Smooth muscle cell (in vitro differentiated cells): ENCODE measurements at regions not wholly inside any gene's neighbourhood (a gene's known extent, or its start where the extent isn't known, plus 50 kb on each side); places are given as distances from the start of the nearest gene placed in this dataset.

ENCODE experiments used
- DNase-seq: peaks from one replicate; lab custom pipeline; 2025; ENCODE audit not compliant: unreplicated experiment; lab: John Stamatoyannopoulos, UW
- H2AFZ ChIP-seq: fragments of 200-600 bp; sonication (generic); 2 replicates; pipeline ENCODE4 v1.6.0; 2016; ENCODE audit warnings: antibody characterized with exemption, low read depth, mild to moderate bottlenecking
- H3F3A ChIP-seq: fragments of 200-600 bp; sonication (generic); 2 replicates; pipeline ENCODE4 v1.6.0; 2017; ENCODE audit warnings: antibody characterized with exemption, low read depth
- H3K27ac ChIP-seq: fragments of 200-600 bp; sonication (generic); 2 replicates; pipeline ENCODE4 v1.5.1; 2016; ENCODE audit warnings: low read depth, mild to moderate bottlenecking
- H3K27me3 ChIP-seq: fragments of 200-600 bp; sonication (generic); 2 replicates; pipeline ENCODE4 v1.6.1; 2016; ENCODE audit warnings: low read depth, mild to moderate bottlenecking
- H3K36me3 ChIP-seq: fragments of 200-600 bp; sonication (generic); 2 replicates; pipeline ENCODE4 v1.5.1; 2016; ENCODE audit warnings: low read depth
- H3K4me1 ChIP-seq: fragments of 200-600 bp; sonication (generic); 2 replicates; pipeline ENCODE4 v1.5.1; 2016; ENCODE audit warnings: low read depth
- H3K4me2 ChIP-seq: fragments of 200-600 bp; sonication (generic); 2 replicates; pipeline ENCODE4 v1.6.0; 2016; ENCODE audit warnings: mild to moderate bottlenecking
- H3K4me3 ChIP-seq: fragments of 200-600 bp; sonication (generic); 2 replicates; pipeline ENCODE4 v1.5.1; 2016; ENCODE audit warnings: mild to moderate bottlenecking
- H3K79me2 ChIP-seq: fragments of 200-600 bp; sonication (generic); 2 replicates; pipeline ENCODE4 v1.6.0; 2016; ENCODE audit warnings: low read depth, mild to moderate bottlenecking
- H3K9ac ChIP-seq: fragments of 200-600 bp; sonication (generic); 2 replicates; pipeline ENCODE4 v1.6.0; 2016; ENCODE audit warnings: low read depth
- H3K9me3 ChIP-seq: fragments of 200-600 bp; sonication (generic); replicated peaks from 2 replicates; pipeline ENCODE4 v1.5.1; 2016; ENCODE audit warnings: low read depth
- H4K20me1 ChIP-seq: fragments of 200-600 bp; sonication (generic); 2 replicates; pipeline ENCODE4 v1.6.0; 2016; ENCODE audit warnings: low read depth
- CTCF ChIP-seq: fragments of 200-600 bp; sonication (generic); IDR thresholded peaks from 2 replicates; pipeline ENCODE4 v1.5.1; 2017; ENCODE audit warnings: borderline replicate concordance, mild to moderate bottlenecking, antibody characterized with exemption; ENCODE audit not compliant: insufficient read depth, poor library complexity, severe bottlenecking
- WGBS: methylation state at CpG from one replicate; pipeline ENCODE4 v1.1.7; 2016; ENCODE audit warnings: low lambda C conversion rate; 5-methylcytosine and 5-hydroxymethylcytosine counted together

- no peak for DNase-seq
- Histone ChIP-seq H3K9me3 (no peaks in the 10 kb centered on the region), H3K36me3 (no peaks in the 10 kb centered on the region), H3K9ac (no peak overlapping the region), H3K4me3 (no peak overlapping the region), H2AFZ (no peak overlapping the region), H4K20me1 (no peaks in the 10 kb centered on the region), H3K27ac (no peak overlapping the region), H3K27me3 (no peaks in the 10 kb centered on the region), H3K79me2 (no peaks in the 10 kb centered on the region), H3F3A (no peaks in the 10 kb centered on the region), H3K4me2 (no peak overlapping the region), H3K4me1 (peaks cover 8% of the 10 kb centered on the region)
- no peak for TF ChIP-seq CTCF
- 95% methylated on average over 5 of the region's 5 CpGs for WGBS
These were observed 77.2 kb downstream of the CEBPB start for GRCh38 chr20:50267866-50268219.

GRCh38 chr20:50269091-50270033, 78.7 kb downstream of the CEBPB start:
- DNase-seq: no peak
- H3K27me3 ChIP-seq: no peaks in the 10 kb centered on the region
- no peak overlapping the region for H3K4me2 ChIP-seq
- H4K20me1 ChIP-seq: no peaks in the 10 kb centered on the region
- no peaks in the 10 kb centered on the region for H3K79me2 ChIP-seq
- no peak overlapping the region for H3K4me3 ChIP-seq
- no peak overlapping the region for H2AFZ ChIP-seq
- no peaks in the 10 kb centered on the region for H3K36me3 ChIP-seq
- WGBS: 85% methylated on average over 19 of the region's 20 CpGs
- TF ChIP-seq CTCF: no peak
- H3K4me1 ChIP-seq: peaks cover 8% of the 10 kb centered on the region
- no peaks in the 10 kb centered on the region for H3F3A ChIP-seq
- H3K9ac ChIP-seq: no peak overlapping the region
- no peak overlapping the region for H3K27ac ChIP-seq
- no peaks in the 10 kb centered on the region for H3K9me3 ChIP-seq

- Histone ChIP-seq H2AFZ (no peak overlapping the region), H3F3A (no peaks in the 10 kb centered on the region), H4K20me1 (no peaks in the 10 kb centered on the region), H3K36me3 (no peaks in the 10 kb centered on the region), H3K4me3 (no peak overlapping the region), H3K9me3 (no peaks in the 10 kb centered on the region), H3K27ac (no peak overlapping the region), H3K9ac (no peak overlapping the region), H3K4me2 (no peak overlapping the region), H3K27me3 (no peaks in the 10 kb centered on the region), H3K79me2 (no peaks in the 10 kb centered on the region), H3K4me1 (peaks cover 8% of the 10 kb centered on the region)
- TF ChIP-seq CTCF: no peak
- 91% methylated on average over 8 of the region's 8 CpGs for WGBS
- no peak for DNase-seq
These were observed 79.4 kb downstream of the CEBPB start for GRCh38 chr20:50270034-50270395.

- 95% methylated on average over 19 of the region's 19 CpGs for WGBS
- Histone ChIP-seq H3K4me3 (no peak overlapping the region), H2AFZ (no peak overlapping the region), H3K36me3 (no peaks in the 10 kb centered on the region), H3K27ac (no peak overlapping the region), H3F3A (no peaks in the 10 kb centered on the region), H3K79me2 (no peaks in the 10 kb centered on the region), H4K20me1 (no peaks in the 10 kb centered on the region), H3K4me1 (peaks cover 8% of the 10 kb centered on the region), H3K9ac (no peak overlapping the region), H3K27me3 (no peaks in the 10 kb centered on the region), H3K4me2 (no peak overlapping the region), H3K9me3 (no peaks in the 10 kb centered on the region)
- TF ChIP-seq CTCF: no peak
- no peak for DNase-seq
These were observed 79.9 kb downstream of the CEBPB start for GRCh38 chr20:50270569-50270968.
